OCI-LY1 (cell line): ENCODE measurements at regions not wholly inside any gene's neighbourhood (a gene's known extent, or its start where the extent isn't known, plus 50 kb on each side); places are given as distances from the start of the nearest gene placed in this dataset.

Experiments
- H2AFZ ChIP-seq: fragments of 200-600 bp; sonication (generic), shearing (Covaris generic); 2 replicates; pipeline ENCODE4 v1.6.0; 2014; ENCODE audit warnings: antibody characterized with exemption, mild to moderate bottlenecking, low read length
- H3F3A ChIP-seq: fragments of 200-600 bp; sonication (generic), shearing (Covaris generic); 2 replicates; pipeline ENCODE4 v1.6.0; 2014; ENCODE audit warnings: mild to moderate bottlenecking, antibody characterized with exemption, low read length, moderate library complexity; ENCODE audit not compliant: insufficient read depth
- H3K27ac ChIP-seq: fragments of 200-600 bp; sonication (generic); 2 replicates; pipeline ENCODE4 v1.5.1; 2014; ENCODE audit warnings: low read length, mixed run types, mild to moderate bottlenecking, low read depth; ENCODE audit not compliant: poor library complexity, severe bottlenecking
- H3K27me3 ChIP-seq: fragments of 200-600 bp; sonication (generic); 2 replicates; pipeline ENCODE4 v1.6.0; 2014; ENCODE audit warnings: antibody characterized with exemption, mild to moderate bottlenecking, low read length, moderate library complexity; ENCODE audit not compliant: insufficient read depth
- H3K36me3 ChIP-seq: fragments of 200-600 bp; sonication (generic); 2 replicates; pipeline ENCODE4 v1.6.1; 2014; ENCODE audit warnings: mild to moderate bottlenecking, antibody characterized with exemption, low read length, moderate library complexity, mixed read lengths; ENCODE audit not compliant: insufficient read depth
- H3K4me1 ChIP-seq: fragments of 200-600 bp; sonication (generic); 2 replicates; pipeline ENCODE4 v1.5.1; 2014; ENCODE audit warnings: mild to moderate bottlenecking, low read length, moderate library complexity; ENCODE audit not compliant: insufficient read depth, severe bottlenecking
- H3K4me2 ChIP-seq: fragments of 200-600 bp; sonication (generic), shearing (Covaris generic); 2 replicates; pipeline ENCODE4 v1.6.1; 2014; ENCODE audit warnings: low read length
- H3K4me3 ChIP-seq: fragments of 200-600 bp; sonication (generic); 2 replicates; pipeline ENCODE4 v1.5.1; 2014; ENCODE audit warnings: low read length, low read depth, mild to moderate bottlenecking, mixed read lengths; ENCODE audit not compliant: poor library complexity, severe bottlenecking
- H3K79me2 ChIP-seq: fragments of 200-600 bp; shearing (Covaris generic); 2 replicates; pipeline ENCODE4 v1.6.1; 2016; ENCODE audit warnings: mixed run types, low read length, mixed read lengths; ENCODE audit not compliant: insufficient read depth
- H3K9ac ChIP-seq: fragments of 200-600 bp; sonication (generic), shearing (Covaris generic); 2 replicates; pipeline ENCODE4 v1.6.1; 2014; ENCODE audit warnings: mild to moderate bottlenecking, low read length, mixed read lengths
- H3K9me2 ChIP-seq: fragments of 200-600 bp; sonication (generic), shearing (Covaris generic); 2 replicates; pipeline ENCODE4 v1.6.1; 2014; ENCODE audit warnings: low read depth, mild to moderate bottlenecking, low read length, mixed read lengths
- H3K9me3 ChIP-seq: fragments of 200-600 bp; shearing (Covaris generic); 2 replicates; pipeline ENCODE4 v1.6.1; 2014; ENCODE audit warnings: low read length, mixed read lengths
- H4K20me1 ChIP-seq: fragments of 200-600 bp; sonication (generic), shearing (Covaris generic); 2 replicates; pipeline ENCODE4 v1.6.0; 2016; ENCODE audit warnings: mild to moderate bottlenecking, low read length; ENCODE audit not compliant: insufficient read depth
- CTCF ChIP-seq: fragments of 200-600 bp; sonication (generic), shearing (Covaris generic); IDR thresholded peaks from 2 replicates; pipeline ENCODE4 v1.5.1; 2017; ENCODE audit warnings: mild to moderate bottlenecking, antibody characterized with exemption, low read length, moderate library complexity, mixed read lengths
- EZH2 ChIP-seq: fragments of 200-600 bp; sonication (generic), shearing (Covaris generic); IDR thresholded peaks from 2 replicates; pipeline ENCODE4 v1.8.0; 2017; ENCODE audit warnings: borderline replicate concordance, mixed run types, mild to moderate bottlenecking, antibody characterized with exemption, low read length, moderate library complexity, mixed read lengths

DNA sequence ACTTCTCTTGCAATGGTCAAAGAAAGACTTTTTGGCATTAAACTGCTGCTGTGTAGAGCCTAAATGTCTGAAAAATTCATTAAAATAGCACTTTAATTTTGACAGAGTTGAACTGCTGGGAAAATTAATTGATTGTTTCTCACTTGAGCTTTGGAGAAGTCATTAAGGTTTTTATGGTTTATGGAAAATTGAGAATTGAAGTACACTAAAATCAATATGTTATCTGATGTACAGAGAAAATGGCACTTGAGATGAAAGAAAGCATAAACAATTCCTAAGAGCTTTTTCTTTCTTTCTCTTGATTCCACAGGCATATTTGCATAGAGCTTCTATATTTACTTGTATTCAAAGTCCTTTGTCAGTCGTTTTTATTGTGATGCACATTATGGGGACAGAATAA is 188.5 kb upstream of the CAND1 start:
- no peaks in the 10 kb centered on the region for H3K27me3 ChIP-seq
- TF ChIP-seq CTCF, result no peak
- TF ChIP-seq EZH2, result no peak
- H3K36me3 ChIP-seq, result no peaks in the 10 kb centered on the region
- H3K9me3 ChIP-seq, result no peaks in the 10 kb centered on the region
- no peaks in the 10 kb centered on the region for H3F3A ChIP-seq
- no peak overlapping the region for H3K9ac ChIP-seq
- H2AFZ ChIP-seq, result no peak overlapping the region
- H3K4me1 ChIP-seq, result no peaks in the 10 kb centered on the region
- no peaks in the 10 kb centered on the region for H4K20me1 ChIP-seq
- no peaks in the 10 kb centered on the region for H3K79me2 ChIP-seq
- H3K9me2 ChIP-seq, result no peaks in the 10 kb centered on the region
- H3K27ac ChIP-seq, result no peak overlapping the region
- H3K4me2 ChIP-seq, result no peak overlapping the region
- H3K4me3 ChIP-seq, result no peak overlapping the region

- Histone ChIP-seq H3K79me2 (no peaks in the 10 kb centered on the region), H3K9ac (no peak overlapping the region), H3K4me3 (no peak overlapping the region), H3K36me3 (no peaks in the 10 kb centered on the region), H3K4me1 (no peaks in the 10 kb centered on the region), H3K9me2 (no peaks in the 10 kb centered on the region), H3K4me2 (no peak overlapping the region), H4K20me1 (no peaks in the 10 kb centered on the region), H3K9me3 (no peaks in the 10 kb centered on the region), H2AFZ (no peak overlapping the region), H3K27ac (no peak overlapping the region), H3F3A (no peaks in the 10 kb centered on the region), H3K27me3 (no peaks in the 10 kb centered on the region)
- TF ChIP-seq EZH2 (no peak), CTCF (no peak)
Observed at GRCh38 chr12:67082221-67082620, 186.9 kb upstream of the CAND1 start.

- no peaks in the 10 kb centered on the region for H4K20me1 ChIP-seq
- no peak overlapping the region for H2AFZ ChIP-seq
- no peaks in the 10 kb centered on the region for H3K27me3 ChIP-seq
- H3F3A ChIP-seq, result no peaks in the 10 kb centered on the region
- H3K4me2 ChIP-seq, result no peak overlapping the region
- H3K27ac ChIP-seq, result no peak overlapping the region
- H3K79me2 ChIP-seq, result no peaks in the 10 kb centered on the region
- no peaks in the 10 kb centered on the region for H3K9me2 ChIP-seq
- no peak overlapping the region for H3K9ac ChIP-seq
- TF ChIP-seq CTCF, result no peak
- no peak for TF ChIP-seq EZH2
- H3K4me1 ChIP-seq, result no peaks in the 10 kb centered on the region
- H3K9me3 ChIP-seq, result no peaks in the 10 kb centered on the region
- H3K36me3 ChIP-seq, result no peaks in the 10 kb centered on the region
- no peak overlapping the region for H3K4me3 ChIP-seq
Observed at GRCh38 chr12:67085699-67086098, 183.5 kb upstream of the CAND1 start.
